Coronary artery (tissue), 2 donors: ENCODE measurements at regions not wholly inside any gene's neighbourhood (a gene's known extent, or its start where the extent isn't known, plus 50 kb on each side); places are given as distances from the start of the nearest gene placed in this dataset.

ENCODE experiments used
- DNase-seq: peaks from one replicate; pipeline ENCODE4 v3.0.0-alpha.2; 2017; ENCODE audit warnings: low spot score
- H3K27ac ChIP-seq, 2 donors: fragments of 200-600 bp; sonication (generic); one replicate each; pipeline ENCODE4 v1.5.1; 2016 to 2019
- H3K4me3 ChIP-seq: fragments of 200-600 bp; sonication (generic); 2 replicates; pipeline ENCODE4 v1.5.1; 2016; ENCODE audit warnings: mild to moderate bottlenecking, moderate library complexity
- CTCF ChIP-seq: fragments of 200-600 bp; sonication (generic); IDR thresholded peaks from one replicate; pipeline ENCODE4 v1.5.1; 2019; ENCODE audit warnings: antibody characterized with exemption

GRCh38 chr4:138644322-138644721, 371.3 kb upstream of the NOCT start:
- Histone ChIP-seq H3K4me3 (no peak overlapping the region), H3K27ac (no peak overlapping the region)
- TF ChIP-seq CTCF: no peak
- no peak for DNase-seq

DNA sequence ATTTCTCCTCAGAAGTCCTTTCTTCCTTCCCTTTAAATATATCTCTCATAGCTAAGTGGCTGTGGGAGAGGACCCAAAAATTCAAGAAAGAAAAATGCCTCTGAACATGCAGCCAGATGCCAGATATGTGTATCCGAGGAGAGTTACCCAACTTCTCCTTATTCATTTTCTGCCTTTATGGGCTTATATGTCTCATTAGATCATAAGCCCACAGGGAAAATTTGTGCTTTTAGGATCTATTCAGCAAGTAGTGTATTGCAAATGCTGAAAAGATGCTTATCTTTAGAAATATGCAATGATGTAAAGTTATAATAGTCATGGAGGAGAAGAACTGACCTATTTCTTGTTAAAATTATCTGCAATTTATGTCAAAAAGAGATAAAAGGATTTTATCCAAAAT, 371.8 kb upstream of the NOCT start:
- Histone ChIP-seq H3K27ac (no peak overlapping the region), H3K4me3 (no peak overlapping the region)
- TF ChIP-seq CTCF: no peak
- no peak for DNase-seq

DNA sequence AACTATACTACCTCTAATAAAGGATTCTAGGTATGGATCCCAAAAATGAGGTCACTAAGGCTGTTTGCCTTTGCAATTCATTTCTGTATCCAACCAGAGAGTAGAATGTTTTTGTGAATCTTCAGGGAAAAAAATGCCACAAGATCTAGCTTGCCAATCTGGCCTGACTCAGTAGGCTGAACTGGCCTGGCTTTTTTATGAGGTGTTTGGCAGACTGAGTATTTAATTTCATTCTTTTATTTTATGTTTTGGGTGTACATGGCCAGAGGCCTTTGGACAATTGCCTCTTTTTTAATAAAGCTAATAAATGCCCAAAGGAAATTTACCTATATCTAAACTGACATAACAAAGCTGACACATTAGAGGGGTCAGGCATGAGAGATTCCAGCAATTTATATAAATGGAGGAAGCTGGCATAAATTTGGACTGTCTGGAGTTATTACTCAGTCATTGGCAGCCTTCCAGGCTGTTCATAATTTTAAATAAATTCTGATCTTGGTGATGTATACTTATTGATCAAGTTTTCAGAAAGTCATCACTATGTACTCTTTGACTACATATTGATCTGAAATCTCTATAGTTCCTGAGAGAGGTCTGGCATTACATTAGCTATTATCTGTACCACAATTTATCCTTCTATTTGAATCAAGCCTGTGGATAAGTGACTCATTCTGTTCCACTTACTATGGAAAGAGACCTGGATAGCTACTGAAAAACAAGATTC, 376.4 kb upstream of the NOCT start:
- Histone ChIP-seq H3K27ac (no peak overlapping the region), H3K4me3 (no peak overlapping the region)
- TF ChIP-seq CTCF: no peak
- no peak for DNase-seq

GRCh38 chr4:138636781-138637180, 378.8 kb upstream of the NOCT start:
- no peak for TF ChIP-seq CTCF
- Histone ChIP-seq H3K4me3 (no peak overlapping the region), H3K27ac (no peak overlapping the region)
- no peak for DNase-seq

GRCh38 chr4:138634915-138635314, 380.7 kb upstream of the NOCT start:
- no peak for TF ChIP-seq CTCF
- no peak for DNase-seq
- Histone ChIP-seq H3K27ac (no peak overlapping the region), H3K4me3 (no peak overlapping the region)

DNA sequence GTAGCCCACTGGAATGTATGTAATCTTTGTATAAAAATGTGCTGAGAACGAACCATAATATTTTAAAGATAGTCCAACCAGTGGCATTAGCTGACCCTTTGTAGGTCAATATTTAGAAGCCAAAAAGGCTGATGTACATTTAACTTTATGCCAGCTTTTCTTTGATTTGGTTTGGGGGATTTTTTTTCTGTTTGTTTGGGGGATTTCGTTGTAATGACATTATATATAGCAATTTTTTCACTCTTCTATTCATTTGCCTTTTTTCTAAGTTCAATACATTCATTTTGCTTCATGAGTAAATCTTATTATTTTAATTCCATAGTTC, 382.0 kb upstream of the NOCT start:
- Histone ChIP-seq H3K4me3 (no peak overlapping the region), H3K27ac (no peak overlapping the region)
- no peak for DNase-seq
- no peak for TF ChIP-seq CTCF

- H3K27ac ChIP-seq: no peak overlapping the region
- no peak for TF ChIP-seq CTCF
- no peak overlapping the region for H3K4me3 ChIP-seq
- DNase-seq: no peak
Measured at GRCh38 chr4:138632856-138633579, 382.6 kb upstream of the NOCT start.
